Activated T-cell treated with anti-CD3 and anti-CD28 coated beads, Interleukin-2, amount 50 U/mL, for 4 hours (primary cell): ENCODE measurements at regions not wholly inside any gene's neighbourhood (a gene's known extent, or its start where the extent isn't known, plus 50 kb on each side); places are given as distances from the start of the nearest gene placed in this dataset.
"Not testable (repeated sequence)": the region's sequence is repeated elsewhere in the genome, so short reads cannot be mapped to it uniquely, and the experiment has no call there.

Experiments used
- ATAC-seq, 2 donors: fragments of 200-7000 bp; cut with Tn5 transposase; one replicate each; pipeline ENCODE4 v1.10.0; 2021
- DNase-seq: peaks from one replicate; pipeline ENCODE4 v3.0.0-alpha.2; 2020
- H3K27me3 Mint-ChIP-seq: one replicate; pipeline ENCODE4 v1.8.0; 2021; ENCODE audit warnings: low read depth, mixed read lengths
- H3K36me3 Mint-ChIP-seq: one replicate; pipeline ENCODE4 v1.8.0; 2022; ENCODE audit warnings: mixed read lengths; ENCODE audit not compliant: insufficient read depth
- H3K4me1 Mint-ChIP-seq: one replicate; pipeline ENCODE4 v1.8.0; 2021; ENCODE audit warnings: low read depth, mixed read lengths
- H3K4me3 Mint-ChIP-seq: one replicate; pipeline ENCODE4 v1.8.0; 2021; ENCODE audit warnings: mild to moderate bottlenecking, moderate library complexity, mixed read lengths
- H3K9me3 Mint-ChIP-seq: one replicate; pipeline ENCODE4 v1.8.0; 2021; ENCODE audit warnings: mixed read lengths

GRCh38 chr9:88835772-88836171 lies 155.5 kb upstream of the S1PR3 start:
- Mint-ChIP-seq H3K36me3 (no peaks in the 10 kb centered on the region), H3K4me1 (peaks cover 26% of the 10 kb centered on the region), H3K4me3 (no peak overlapping the region), H3K27me3 (peaks cover 77% of the 10 kb centered on the region), H3K9me3 (peaks cover 3% of the 10 kb centered on the region)
- ATAC-seq (no peak), DNase-seq (no peak)

GRCh38 chr9:88837731-88838130 lies 153.5 kb upstream of the S1PR3 start:
- H3K4me3 Mint-ChIP-seq: no peak overlapping the region
- ATAC-seq (no peak), DNase-seq (no peak)
- peaks cover 63% of the 10 kb centered on the region for H3K27me3 Mint-ChIP-seq
- no peaks in the 10 kb centered on the region for H3K9me3 Mint-ChIP-seq
- H3K36me3 Mint-ChIP-seq: no peaks in the 10 kb centered on the region
- H3K4me1 Mint-ChIP-seq: peaks cover 26% of the 10 kb centered on the region

- not testable (repeated sequence) for H3K4me3 Mint-ChIP-seq, H3K36me3 Mint-ChIP-seq, H3K9me3 Mint-ChIP-seq, H3K4me1 Mint-ChIP-seq, ATAC-seq, DNase-seq
- peaks cover 30% of the 10 kb centered on the region for H3K27me3 Mint-ChIP-seq
These were observed 141.4 kb upstream of the S1PR3 start for GRCh38 chr9:88849878-88850277.

GRCh38 chr9:88852794-88853193 lies 138.5 kb upstream of the S1PR3 start:
- DNase-seq (no peak), ATAC-seq (peak in 1 of 2 donors; percentile 4)
- Mint-ChIP-seq H3K4me3 (no peak overlapping the region), H3K4me1 (no peaks in the 10 kb centered on the region), H3K9me3 (peaks cover 14% of the 10 kb centered on the region), H3K36me3 (no peaks in the 10 kb centered on the region), H3K27me3 (peaks cover 46% of the 10 kb centered on the region)

- ATAC-seq (no peak), DNase-seq (no peak)
- peaks cover 19% of the 10 kb centered on the region for H3K27me3 Mint-ChIP-seq
- no peaks in the 10 kb centered on the region for H3K4me1 Mint-ChIP-seq
- H3K4me3 Mint-ChIP-seq: no peak overlapping the region
- H3K9me3 Mint-ChIP-seq: peaks cover 12% of the 10 kb centered on the region
- peaks cover 2% of the 10 kb centered on the region for H3K36me3 Mint-ChIP-seq
These were observed 120.6 kb upstream of the S1PR3 start for GRCh38 chr9:88870627-88871026.

- peaks cover 15% of the 10 kb centered on the region for H3K27me3 Mint-ChIP-seq
- ATAC-seq: no peak
- no peak for DNase-seq
- peaks cover 1% of the 10 kb centered on the region for H3K4me1 Mint-ChIP-seq
- peaks cover 2% of the 10 kb centered on the region for H3K36me3 Mint-ChIP-seq
- peaks cover 12% of the 10 kb centered on the region for H3K9me3 Mint-ChIP-seq
- no peak overlapping the region for H3K4me3 Mint-ChIP-seq
These were observed 119.6 kb upstream of the S1PR3 start for GRCh38 chr9:88871669-88872068.

GRCh38 chr9:88872192-88872946 lies 118.9 kb upstream of the S1PR3 start:
- ATAC-seq: no peak
- no peak overlapping the region for H3K4me3 Mint-ChIP-seq
- peaks cover 15% of the 10 kb centered on the region for H3K27me3 Mint-ChIP-seq
- peaks cover 2% of the 10 kb centered on the region for H3K36me3 Mint-ChIP-seq
- peaks cover 1% of the 10 kb centered on the region for H3K4me1 Mint-ChIP-seq
- H3K9me3 Mint-ChIP-seq: peaks cover 12% of the 10 kb centered on the region
- no peak for DNase-seq

GRCh38 chr9:88873635-88874034 lies 117.6 kb upstream of the S1PR3 start:
- DNase-seq (no peak), ATAC-seq (peak in 1 of 2 donors; percentile 23)
- Mint-ChIP-seq H3K36me3 (peaks cover 2% of the 10 kb centered on the region), H3K4me3 (no peak overlapping the region), H3K9me3 (peaks cover 9% of the 10 kb centered on the region), H3K27me3 (peaks cover 19% of the 10 kb centered on the region), H3K4me1 (peaks cover 1% of the 10 kb centered on the region)

GRCh38 chr9:88874391-88874790 lies 116.9 kb upstream of the S1PR3 start:
- ATAC-seq (no peak), DNase-seq (no peak)
- H3K4me1 Mint-ChIP-seq: peaks cover 1% of the 10 kb centered on the region
- H3K36me3 Mint-ChIP-seq: peaks cover under 1% of the 10 kb centered on the region
- H3K4me3 Mint-ChIP-seq: no peak overlapping the region
- peaks cover 15% of the 10 kb centered on the region for H3K27me3 Mint-ChIP-seq
- peaks cover 1% of the 10 kb centered on the region for H3K9me3 Mint-ChIP-seq

- Mint-ChIP-seq H3K27me3 (peaks cover 10% of the 10 kb centered on the region), H3K9me3 (no peaks in the 10 kb centered on the region), H3K4me3 (no peak overlapping the region), H3K36me3 (no peaks in the 10 kb centered on the region), H3K4me1 (peaks cover 1% of the 10 kb centered on the region)
- no peak for ATAC-seq
- DNase-seq: no peak
These were observed 115.7 kb upstream of the S1PR3 start for GRCh38 chr9:88875400-88876120.

- ATAC-seq (no peak), DNase-seq (no peak)
- peaks cover 5% of the 10 kb centered on the region for H3K9me3 Mint-ChIP-seq
- no peaks in the 10 kb centered on the region for H3K36me3 Mint-ChIP-seq
- H3K27me3 Mint-ChIP-seq: peaks cover 9% of the 10 kb centered on the region
- H3K4me1 Mint-ChIP-seq: peaks cover 13% of the 10 kb centered on the region
- H3K4me3 Mint-ChIP-seq: no peak overlapping the region
These were observed 111.1 kb upstream of the S1PR3 start for GRCh38 chr9:88880199-88880598.

- not testable (repeated sequence) for H3K36me3 Mint-ChIP-seq, H3K4me3 Mint-ChIP-seq, DNase-seq, H3K27me3 Mint-ChIP-seq, H3K9me3 Mint-ChIP-seq, ATAC-seq
- peaks cover 12% of the 10 kb centered on the region for H3K4me1 Mint-ChIP-seq
These were observed 107.0 kb upstream of the S1PR3 start for GRCh38 chr9:88884291-88884690.

- not testable (repeated sequence) for H3K36me3 Mint-ChIP-seq, H3K27me3 Mint-ChIP-seq, ATAC-seq, H3K9me3 Mint-ChIP-seq, H3K4me3 Mint-ChIP-seq, DNase-seq
- peaks cover 14% of the 10 kb centered on the region for H3K4me1 Mint-ChIP-seq
These were observed 104.5 kb upstream of the S1PR3 start for GRCh38 chr9:88886762-88887161.

GRCh38 chr9:88889386-88889785 lies 101.9 kb upstream of the S1PR3 start:
- Mint-ChIP-seq H3K9me3 (peaks cover under 1% of the 10 kb centered on the region), H3K36me3 (no peaks in the 10 kb centered on the region), H3K4me3 (no peak overlapping the region), H3K27me3 (peaks cover 9% of the 10 kb centered on the region), H3K4me1 (peaks cover 9% of the 10 kb centered on the region)
- no peak for DNase-seq
- ATAC-seq: no peak

- DNase-seq: no peak
- ATAC-seq: no peak
- Mint-ChIP-seq H3K9me3 (no peaks in the 10 kb centered on the region), H3K4me3 (no peak overlapping the region), H3K4me1 (peaks cover 2% of the 10 kb centered on the region), H3K36me3 (no peaks in the 10 kb centered on the region), H3K27me3 (peaks cover 9% of the 10 kb centered on the region)
These were observed 100.7 kb upstream of the S1PR3 start for GRCh38 chr9:88890546-88890945.
